Suprapubic skin (tissue), 3 donors: ENCODE measurements at regions not wholly inside any gene's neighbourhood (a gene's known extent, or its start where the extent isn't known, plus 50 kb on each side); places are given as distances from the start of the nearest gene placed in this dataset.

Source experiments
- CTCF ChIP-seq, 2 donors: fragments of 200-600 bp in 1 of 2; fragments of 450-650 bp in 1 of 2; sonication (generic) in 1 of 2; IDR thresholded peaks; one replicate each; pipeline ENCODE4 v1.5.1; 2016 to 2019; ENCODE audit warnings: antibody characterized with exemption in 2 of 2, mild to moderate bottlenecking in 1 of 2, moderate library complexity in 1 of 2
- POLR2AphosphoS5 ChIP-seq, 3 donors: sonication (generic); formaldehyde crosslinking; IDR thresholded peaks; one replicate each; pipeline ENCODE4 v1.6.1; 2017; ENCODE audit warnings: antibody characterized with exemption in 3 of 3

GRCh38 chr1:80384083-80384830 lies 1377.7 kb upstream of the ADGRL4 start:
- TF ChIP-seq CTCF (IDR thresholded peaks at IDR 0.05) (no peak), POLR2AphosphoS5 (IDR thresholded peaks at IDR 0.05) (no peak)
